Subcutaneous abdominal adipose tissue (tissue), 5 donors: ENCODE measurements at regions not wholly inside any gene's neighbourhood (a gene's known extent, or its start where the extent isn't known, plus 50 kb on each side); places are given as distances from the start of the nearest gene placed in this dataset.

ENCODE experiments used
- H3K27ac ChIP-seq: one replicate; pipeline ENCODE4 v1.7.0; 2013; ENCODE audit warnings: low read depth, mild to moderate bottlenecking, inconsistent platforms, low read length, moderate library complexity
- H3K27me3 ChIP-seq, 5 donors: one replicate each; pipeline ENCODE4 v1.7.0; 2013; ENCODE audit warnings: low read length in 5 of 5, inconsistent platforms in 1 of 5; ENCODE audit not compliant: control insufficient read depth in 5 of 5, insufficient read depth in 4 of 5
- H3K36me3 ChIP-seq, 5 donors: one replicate each; pipeline ENCODE4 v1.7.0; 2013; ENCODE audit warnings: low read length in 5 of 5; ENCODE audit not compliant: control insufficient read depth in 5 of 5, insufficient read depth in 5 of 5
- H3K4me1 ChIP-seq, 5 donors: one replicate each; pipeline ENCODE4 v1.7.0; 2013; ENCODE audit warnings: low read length in 5 of 5, mild to moderate bottlenecking in 3 of 5, moderate library complexity in 1 of 5; ENCODE audit not compliant: control insufficient read depth in 5 of 5, insufficient read depth in 5 of 5
- H3K4me3 ChIP-seq, 5 donors: one replicate each; pipeline ENCODE4 v1.7.0; 2013; ENCODE audit warnings: low read length in 5 of 5, low read depth in 1 of 5
- H3K9ac ChIP-seq, 5 donors: one replicate each; pipeline ENCODE4 v1.7.0; 2013; ENCODE audit warnings: low read length in 5 of 5, mild to moderate bottlenecking in 4 of 5, moderate library complexity in 3 of 5
- H3K9me3 ChIP-seq, 5 donors: one replicate each; pipeline ENCODE4 v1.7.0; 2013; ENCODE audit warnings: low read length in 5 of 5; ENCODE audit not compliant: control insufficient read depth in 5 of 5
- donor health status: healthy.
- donor health status: healthy.
- donor health status: healthy.
- donor health status: healthy.
- donor health status: healthy.

DNA sequence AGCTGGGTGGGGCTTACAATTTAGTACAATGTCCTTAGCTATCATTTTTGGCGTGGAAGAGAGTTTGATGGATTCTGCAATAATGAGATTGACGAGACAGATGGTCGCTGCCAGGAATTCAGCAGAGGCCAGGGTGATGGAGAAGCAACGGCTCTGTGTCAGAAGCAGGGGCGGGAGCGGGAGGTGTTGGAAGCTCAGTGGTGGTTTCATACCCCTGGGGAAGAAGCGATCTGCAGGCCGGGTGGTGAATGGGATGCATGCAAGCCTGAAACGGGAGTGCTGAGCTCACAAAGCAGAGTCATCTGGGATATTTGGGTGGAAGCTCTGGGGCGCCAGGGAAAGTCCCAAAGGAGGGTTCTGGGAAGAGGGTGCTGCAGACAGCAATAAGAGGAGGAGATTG lies 370.8 kb downstream of the ZNF536 start:
- Histone ChIP-seq H3K9ac (peak overlapping the region in 1 of 5 donors; percentile 35), H3K4me1 (peaks cover 0 to 8% (median 3%) of the 10 kb centered on the region in 5 donors), H3K27me3 (peaks cover 14 to 23% (median 16%) of the 10 kb centered on the region in 5 donors)

DNA sequence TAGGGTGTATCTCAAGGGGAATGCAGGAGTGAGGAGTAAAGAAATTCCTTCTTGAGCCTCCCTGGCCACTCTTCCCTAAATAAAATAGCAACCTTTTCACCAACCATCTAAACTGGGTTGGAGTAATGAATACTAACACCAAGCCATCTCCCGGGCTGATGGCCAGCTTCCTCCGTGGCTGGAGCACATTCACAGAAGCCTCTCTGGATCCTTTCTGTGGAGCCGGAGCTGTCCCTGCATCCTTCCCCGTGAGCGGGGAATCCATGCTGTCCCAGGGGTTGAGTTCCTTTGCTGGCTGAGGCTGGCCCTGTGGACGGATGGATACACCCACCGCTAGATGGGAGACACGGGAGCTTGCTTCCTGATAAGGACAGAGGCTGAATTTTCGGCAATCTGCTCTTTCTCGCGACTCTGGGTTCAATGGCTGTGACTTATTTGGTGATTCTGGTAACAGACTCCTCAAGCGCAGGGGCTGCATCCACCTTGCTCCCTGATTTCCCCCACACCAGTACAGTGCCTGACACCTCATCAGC lies 370.3 kb downstream of the ZNF536 start:
- no peaks in the 10 kb centered on the region for H3K36me3 ChIP-seq
- H3K9me3 ChIP-seq, result no peaks in the 10 kb centered on the region
- peaks cover 14 to 22% (median 16%) of the 10 kb centered on the region in 5 donors for H3K27me3 ChIP-seq
- peak overlapping the region in 2 of 5 donors; percentile 4 to 22 for H3K4me3 ChIP-seq
- H3K9ac ChIP-seq, result no peak overlapping the region
- H3K4me1 ChIP-seq, result peaks cover 0 to 8% (median 3%) of the 10 kb centered on the region in 5 donors
- H3K27ac ChIP-seq, result no peak overlapping the region

More for the DNA sequence above, 370.8 kb downstream of the ZNF536 start:
- Histone ChIP-seq H3K9me3 (no peaks in the 10 kb centered on the region), H3K4me3 (peak overlapping the region in 1 of 5 donors; percentile 22), H3K36me3 (no peaks in the 10 kb centered on the region), H3K27ac (no peak overlapping the region)

DNA sequence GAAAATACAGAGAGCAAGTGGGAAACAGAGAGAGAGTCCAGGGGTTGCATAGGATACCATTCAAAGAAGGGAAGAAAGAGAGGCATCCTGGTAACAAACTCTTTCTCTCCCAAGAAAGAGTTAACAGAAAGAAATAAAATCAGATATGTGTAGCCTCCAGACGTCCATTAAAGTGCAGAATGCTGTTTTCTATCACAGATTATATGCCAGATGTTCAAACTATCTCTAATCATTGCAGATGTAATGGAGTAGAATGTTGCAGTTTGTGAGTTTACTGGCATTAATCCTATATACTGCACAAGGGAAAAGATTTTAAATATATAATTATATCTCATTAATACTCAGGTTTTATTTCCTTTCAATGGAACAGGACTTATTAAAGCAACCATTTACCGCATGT lies 369.4 kb downstream of the ZNF536 start:
- H3K9ac ChIP-seq, result no peak overlapping the region
- H3K4me3 ChIP-seq, result no peak overlapping the region
- no peaks in the 10 kb centered on the region for H3K9me3 ChIP-seq
- no peaks in the 10 kb centered on the region for H3K36me3 ChIP-seq
- H3K27me3 ChIP-seq, result peaks cover 14 to 25% (median 16%) of the 10 kb centered on the region in 5 donors
- peaks cover 0 to 8% (median 3%) of the 10 kb centered on the region in 5 donors for H3K4me1 ChIP-seq
- no peak overlapping the region for H3K27ac ChIP-seq

DNA sequence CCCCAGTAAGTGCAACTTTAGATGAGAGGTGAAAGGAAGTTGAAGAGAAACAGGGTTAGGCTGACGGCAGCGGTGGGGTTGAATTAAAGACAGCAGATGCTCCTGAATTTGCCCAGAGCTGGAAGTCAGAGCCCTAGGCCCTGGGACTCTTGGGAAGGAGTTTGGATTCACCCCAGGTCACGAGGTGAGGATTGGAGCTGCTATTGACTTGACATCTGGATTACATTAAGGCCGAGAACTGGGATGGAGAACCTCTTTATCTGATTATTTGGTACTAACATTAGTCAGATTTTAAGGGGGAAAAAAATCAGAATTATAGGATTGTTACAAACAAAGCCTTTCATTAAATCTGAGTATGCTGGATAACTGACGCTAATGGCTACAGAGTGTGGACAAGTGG lies 367.2 kb downstream of the ZNF536 start:
- Histone ChIP-seq H3K9me3 (no peaks in the 10 kb centered on the region), H3K4me1 (peaks cover 0 to 8% (median 3%) of the 10 kb centered on the region in 5 donors), H3K27me3 (peaks cover 7 to 30% (median 16%) of the 10 kb centered on the region in 5 donors), H3K9ac (no peak overlapping the region), H3K36me3 (no peaks in the 10 kb centered on the region), H3K27ac (no peak overlapping the region), H3K4me3 (no peak overlapping the region)

DNA sequence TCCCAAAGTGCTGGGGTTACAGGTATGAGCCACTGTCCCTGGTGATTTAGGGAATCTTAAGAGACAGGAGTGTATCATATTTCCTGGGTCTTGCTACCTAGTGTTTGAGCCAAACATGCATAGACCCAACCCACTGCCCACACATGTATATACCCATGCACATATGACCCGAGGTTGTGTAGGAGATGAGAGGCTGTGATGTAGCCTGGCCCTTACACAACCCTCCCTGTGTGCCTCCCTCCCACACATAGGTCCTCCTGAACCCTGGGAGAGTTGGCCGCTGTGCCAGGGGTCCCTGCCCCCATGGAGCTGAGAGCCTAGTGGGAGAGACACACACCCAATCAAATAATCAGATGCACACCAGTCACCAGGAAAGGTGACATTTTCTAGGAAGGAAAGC lies 365.9 kb downstream of the ZNF536 start:
- peaks cover 8 to 26% (median 15%) of the 10 kb centered on the region in 5 donors for H3K27me3 ChIP-seq

DNA sequence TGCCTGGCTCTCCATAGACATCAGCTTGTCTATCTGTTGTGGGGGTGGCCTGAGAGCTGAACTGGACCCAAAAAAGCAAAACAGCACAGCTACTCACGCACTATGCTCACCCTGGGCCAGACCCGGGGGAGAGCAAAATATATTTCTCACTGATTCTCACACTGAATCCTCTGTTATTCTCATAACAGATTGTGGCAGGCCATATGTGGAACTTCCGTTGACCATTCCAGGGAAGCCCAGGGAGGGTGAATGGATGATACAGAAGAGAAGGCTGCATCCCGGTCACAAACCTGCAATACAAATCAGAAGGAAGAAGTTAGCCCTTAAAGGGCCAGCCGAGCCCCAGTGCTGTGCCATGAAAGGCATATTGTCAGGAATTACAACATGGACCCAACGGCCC lies 362.5 kb downstream of the ZNF536 start:
- Histone ChIP-seq H3K27me3 (peaks cover 2 to 12% (median 3%) of the 10 kb centered on the region in 5 donors), H3K4me1 (peaks cover 0 to 7% (median 5%) of the 10 kb centered on the region in 5 donors), H3K4me3 (no peak overlapping the region), H3K9ac (no peak overlapping the region), H3K27ac (no peak overlapping the region), H3K36me3 (no peaks in the 10 kb centered on the region), H3K9me3 (no peaks in the 10 kb centered on the region)

More for the DNA sequence above, 365.9 kb downstream of the ZNF536 start:
- Histone ChIP-seq H3K4me3 (no peak overlapping the region), H3K4me1 (peaks cover 0 to 7% (median 1%) of the 10 kb centered on the region in 5 donors), H3K9ac (no peak overlapping the region), H3K27ac (no peak overlapping the region), H3K36me3 (no peaks in the 10 kb centered on the region), H3K9me3 (no peaks in the 10 kb centered on the region)

DNA sequence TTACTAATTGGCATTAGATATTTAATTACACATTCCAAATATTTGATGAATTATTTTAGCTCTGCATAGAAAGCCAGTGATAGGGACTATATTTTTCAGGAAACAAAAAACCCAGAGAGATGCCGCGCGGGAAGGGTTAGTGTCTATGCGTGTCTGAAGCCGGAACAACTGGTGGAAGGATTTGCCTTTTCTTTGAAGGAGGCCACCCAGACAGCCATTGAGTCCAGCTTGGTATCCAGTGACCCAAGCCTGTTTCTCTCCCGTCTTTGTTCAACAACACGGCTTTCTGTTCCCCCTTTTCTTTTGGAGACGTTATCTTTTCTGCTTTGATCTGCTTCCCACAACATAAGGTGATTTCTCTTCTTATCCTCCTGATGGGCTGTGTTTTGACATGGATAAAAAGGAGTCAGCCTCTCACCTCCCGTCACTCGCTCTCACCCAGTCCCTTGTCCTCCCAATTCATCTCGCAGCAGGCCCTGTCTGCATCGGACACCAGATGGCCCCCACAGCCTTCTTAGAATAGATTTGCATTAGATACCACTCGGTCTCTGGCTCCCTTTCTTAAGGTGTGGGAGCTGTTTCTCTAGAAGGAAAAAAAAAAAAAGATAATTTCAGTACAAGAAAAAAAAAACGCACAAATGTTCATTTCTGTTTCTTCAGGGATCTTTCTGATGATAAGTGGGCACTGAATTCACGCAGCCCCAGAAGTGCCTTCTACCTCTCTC lies 361.8 kb downstream of the ZNF536 start:
- Histone ChIP-seq H3K9me3 (no peaks in the 10 kb centered on the region), H3K4me1 (peaks cover 0 to 7% (median 5%) of the 10 kb centered on the region in 5 donors), H3K4me3 (no peak overlapping the region), H3K27me3 (peaks cover 0 to 12% (median 3%) of the 10 kb centered on the region in 5 donors), H3K9ac (no peak overlapping the region), H3K27ac (no peak overlapping the region), H3K36me3 (no peaks in the 10 kb centered on the region)

DNA sequence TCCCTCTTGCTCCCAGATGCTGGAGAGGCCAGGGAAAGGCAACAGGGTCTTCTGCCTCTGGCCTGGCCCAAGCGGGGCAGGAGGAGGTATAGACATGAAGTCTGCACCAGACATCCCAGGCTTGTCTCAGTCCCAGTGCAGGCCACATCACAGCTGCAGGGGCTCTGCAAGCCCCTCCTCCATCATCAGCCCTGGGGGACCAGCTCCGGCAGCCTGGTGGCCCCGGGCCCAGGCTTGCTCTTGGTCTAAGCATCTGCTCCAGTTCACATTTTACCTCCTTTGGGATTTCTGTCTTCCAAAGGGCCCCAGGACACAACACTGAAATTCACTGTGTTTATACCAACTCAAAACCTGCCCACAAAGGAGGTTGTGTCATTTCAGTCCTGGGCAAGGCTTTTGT lies 359.4 kb downstream of the ZNF536 start:
- H3K27ac ChIP-seq, result no peak overlapping the region
- H3K36me3 ChIP-seq, result no peaks in the 10 kb centered on the region
- H3K9ac ChIP-seq, result no peak overlapping the region
- peaks cover 0 to 7% (median 5%) of the 10 kb centered on the region in 5 donors for H3K4me1 ChIP-seq
- H3K9me3 ChIP-seq, result no peaks in the 10 kb centered on the region
- H3K4me3 ChIP-seq, result no peak overlapping the region
- peaks cover 0 to 6% (median 3%) of the 10 kb centered on the region in 5 donors for H3K27me3 ChIP-seq

DNA sequence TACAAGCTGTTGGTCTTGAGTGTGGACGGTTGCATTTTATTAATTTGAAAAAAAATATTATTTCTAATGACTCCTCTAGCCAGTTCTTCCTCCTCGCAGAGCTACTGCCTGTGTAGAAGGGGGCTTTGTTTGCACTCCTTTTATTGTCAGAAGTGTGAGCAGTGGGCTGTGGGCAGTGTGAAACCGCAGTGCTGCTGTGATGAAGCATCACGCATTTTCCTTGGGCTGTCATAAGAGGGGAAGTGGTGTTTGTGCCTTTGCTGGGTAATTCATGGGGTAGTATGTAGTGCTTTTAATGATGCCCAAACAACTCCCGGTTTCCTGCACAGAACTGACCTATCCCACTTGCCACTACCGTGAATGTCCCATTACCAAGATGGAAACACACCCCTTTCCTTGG lies 357.3 kb downstream of the ZNF536 start:
- Histone ChIP-seq H3K27me3 (peaks cover 0 to 3% (median under 1%) of the 10 kb centered on the region in 5 donors), H3K27ac (no peak overlapping the region), H3K9me3 (no peaks in the 10 kb centered on the region), H3K9ac (no peak overlapping the region), H3K4me1 (peaks cover 0 to 7% (median 5%) of the 10 kb centered on the region in 5 donors), H3K4me3 (no peak overlapping the region), H3K36me3 (no peaks in the 10 kb centered on the region)

DNA sequence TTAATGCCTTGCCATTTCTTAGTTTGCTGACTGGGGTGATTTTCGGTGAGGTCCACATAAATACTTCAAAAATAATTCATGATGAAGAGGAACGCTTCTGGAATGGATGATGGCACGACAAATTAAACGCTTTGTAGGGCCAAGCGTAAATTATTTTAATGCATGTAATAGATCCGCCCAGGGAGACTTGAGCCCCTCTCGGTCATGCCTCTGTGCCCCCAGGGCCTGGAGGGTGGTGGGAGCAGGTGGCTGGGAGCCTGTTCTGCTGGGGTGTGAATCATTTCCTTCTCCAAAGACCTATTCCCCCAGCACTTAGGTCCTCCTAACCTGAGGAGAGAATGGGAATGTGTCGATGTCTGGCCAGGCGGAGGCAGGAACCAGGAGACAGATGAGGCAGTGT lies 350.6 kb downstream of the ZNF536 start:
- Histone ChIP-seq H3K27me3 (no peaks in the 10 kb centered on the region), H3K9me3 (no peaks in the 10 kb centered on the region), H3K27ac (no peak overlapping the region), H3K9ac (no peak overlapping the region), H3K4me1 (peaks cover 0 to 18% (median 16%) of the 10 kb centered on the region in 5 donors), H3K4me3 (no peak overlapping the region), H3K36me3 (no peaks in the 10 kb centered on the region)
